PC-3 (cell line): ENCODE measurements at regions not wholly inside any gene's neighbourhood (a gene's known extent, or its start where the extent isn't known, plus 50 kb on each side); places are given as distances from the start of the nearest gene placed in this dataset.
"Not testable (repeated sequence)": the region's sequence is repeated elsewhere in the genome, so short reads cannot be mapped to it uniquely, and the experiment has no call there.

Source experiments
- ATAC-seq: fragments of 200-7000 bp; cut with Tn5 transposase; 2 replicates; pipeline ENCODE4 v1.9.1; 2020; ENCODE audit warnings: mild to moderate bottlenecking, moderate library complexity
- BruUV-seq: library from RNA; stranded (reverse); fragments of 400-500 nt; replicated peaks from 2 replicates; lab custom pipeline; 2021; lab: Mats Ljungman, UMichigan
- CTCF ChIA-PET: fragments of 300-600 bp; sonication (Branson Sonifier 250); formaldehyde crosslinking; loops from one replicate; lab custom pipeline; 2022; ENCODE audit warnings: antibody characterized with exemption; lab: Charles Lee
- POLR2A ChIA-PET: fragments of 300-600 bp; sonication (Branson Sonifier 250); formaldehyde crosslinking; loops from one replicate; lab custom pipeline; 2022; ENCODE audit warnings: antibody characterized with exemption; ENCODE audit not compliant: unreplicated experiment; lab: Charles Lee
- DNase-seq: peaks from one replicate; pipeline ENCODE4 v3.0.0-alpha.2; 2015
- H2AFZ ChIP-seq: fragments of 300-600 bp; sonication (generic); 2 replicates; pipeline ENCODE4 v1.6.0; 2016; ENCODE audit warnings: antibody characterized with exemption, low read length
- H3F3A ChIP-seq: fragments of 300-600 bp; sonication (generic); one replicate; pipeline ENCODE4 v1.6.0; 2017; ENCODE audit warnings: antibody characterized with exemption, low read length, control low read depth, mild to moderate bottlenecking; ENCODE audit not compliant: unreplicated experiment
- H3K27ac ChIP-seq: fragments of 300-600 bp; sonication (generic); 2 replicates; pipeline ENCODE4 v1.5.1; 2016; ENCODE audit warnings: mild to moderate bottlenecking, low read length
- H3K27me3 ChIP-seq: fragments of 300-600 bp; sonication (generic); 2 replicates; pipeline ENCODE4 v1.6.1; 2016; ENCODE audit warnings: low read length, mixed read lengths
- H3K36me3 ChIP-seq: fragments of 300-600 bp; sonication (generic); 2 replicates; pipeline ENCODE4 v1.6.1; 2016; ENCODE audit warnings: low read depth, mixed run types, low read length, mixed read lengths
- H3K4me1 ChIP-seq: fragments of 300-600 bp; sonication (generic); 2 replicates; pipeline ENCODE4 v1.5.1; 2016; ENCODE audit warnings: low read length; ENCODE audit not compliant: insufficient read depth
- H3K4me2 ChIP-seq: fragments of 300-600 bp; sonication (generic); 2 replicates; pipeline ENCODE4 v1.6.0; 2016; ENCODE audit warnings: low read length
- H3K4me3 ChIP-seq: fragments of 300-600 bp; sonication (generic); 2 replicates; pipeline ENCODE4 v1.5.1; 2016; ENCODE audit warnings: mild to moderate bottlenecking, low read length, mixed read lengths
- H3K79me2 ChIP-seq: fragments of 300-600 bp; sonication (generic); 2 replicates; pipeline ENCODE4 v1.6.1; 2017; ENCODE audit warnings: low read length, mixed read lengths
- H3K9ac ChIP-seq: fragments of 300-600 bp; sonication (generic); 2 replicates; pipeline ENCODE4 v1.6.0; 2016; ENCODE audit warnings: mild to moderate bottlenecking, low read length
- H3K9me2 ChIP-seq: fragments of 300-600 bp; sonication (generic); replicated peaks from 2 replicates; pipeline ENCODE4 v1.6.1; 2016; ENCODE audit warnings: mixed run types, low read length, mixed read lengths
- H3K9me3 ChIP-seq: fragments of 300-600 bp; sonication (generic); 2 replicates; pipeline ENCODE4 v1.6.1; 2016; ENCODE audit warnings: low read length, mixed read lengths
- H4K20me1 ChIP-seq: fragments of 300-600 bp; sonication (generic); 2 replicates; pipeline ENCODE4 v1.6.1; 2016; ENCODE audit warnings: low read length, mixed read lengths
- EZH2 ChIP-seq: fragments of 300-600 bp; sonication (generic); IDR thresholded peaks from one replicate; pipeline ENCODE4 v1.6.1; 2017; ENCODE audit warnings: antibody characterized with exemption, mild to moderate bottlenecking, low read length; ENCODE audit not compliant: unreplicated experiment
- EZH2phosphoT487 ChIP-seq: fragments of 300-600 bp; sonication (generic); IDR thresholded peaks from 2 replicates; pipeline ENCODE4 v1.6.1; 2018; ENCODE audit warnings: mild to moderate bottlenecking, antibody characterized with exemption, low read length, borderline replicate concordance
- intact Hi-C: fragments of 100-400 bp; cut with micrococcal nuclease; formaldehyde crosslinking; loops from 2 replicates; pipeline ENCODE4 v1.9.0; 2023
- TF ChIP-seq, protein P1 (sequence below): fragments of 300-600 bp; sonication (generic); conservative IDR thresholded peaks from 2 replicates; pipeline ENCODE4 v1.5.1; 2017; ENCODE audit warnings: antibody characterized with exemption, low read depth, mild to moderate bottlenecking, low read length

DNA sequence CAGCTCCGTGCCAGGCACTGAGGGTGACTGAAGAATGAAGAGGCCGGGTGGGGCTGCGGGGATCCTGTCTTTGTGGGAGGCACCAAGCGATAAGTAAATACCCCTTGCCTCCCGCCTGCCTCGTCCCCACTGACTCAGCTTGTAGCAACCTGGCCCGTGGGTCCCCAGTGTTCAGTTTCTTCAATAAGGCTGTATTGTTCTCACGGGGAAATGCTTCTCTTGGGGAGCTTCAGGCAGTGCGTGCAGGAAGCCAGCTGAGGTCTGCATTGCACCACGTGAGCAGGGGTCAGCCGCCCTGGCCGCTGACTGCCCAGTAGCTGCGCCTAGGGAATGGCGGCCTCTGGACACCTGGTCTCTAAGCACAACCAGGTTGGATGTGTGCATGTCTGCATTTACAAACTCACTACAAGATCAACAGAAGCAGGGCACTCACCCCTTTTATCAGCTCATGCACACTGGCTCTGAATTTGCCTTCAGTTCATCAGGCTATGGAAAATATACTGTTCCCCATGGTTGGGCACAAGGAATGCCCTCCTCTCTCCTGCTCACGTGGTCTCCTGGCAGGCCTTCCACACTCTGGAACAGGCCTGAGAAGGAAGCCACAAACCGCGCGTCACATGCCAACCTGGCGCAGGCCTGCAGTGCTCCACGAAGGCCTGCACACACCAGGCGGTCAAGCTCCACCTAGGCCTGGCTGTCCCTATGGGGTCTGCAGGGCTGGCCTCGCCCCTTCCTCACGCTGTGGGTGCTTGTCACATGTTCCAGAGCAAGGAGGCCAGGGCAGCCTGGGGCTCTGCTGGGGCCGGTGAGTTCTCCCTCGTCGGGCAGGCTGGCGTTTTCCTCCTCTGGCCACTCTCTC lies 135.7 kb upstream of the RNF32 start:
- ChIA-PET CTCF (no interaction called here), POLR2A (no interaction called here)
- 0 out of 2 replicates have a peak, but pooled peaks cover 18% of the 10 kb centered on the region for H3K27me3 ChIP-seq
- no peaks in the 10 kb centered on the region for H3K4me1 ChIP-seq
- ATAC-seq (no peak), DNase-seq (no peak)
- H3K27ac ChIP-seq, result no peak overlapping the region
- no peak overlapping the region for H3K4me3 ChIP-seq
- no peaks in the 10 kb centered on the region for H3K9me3 ChIP-seq
- intact Hi-C loops, result no loop called here
- TF ChIP-seq EZH2 (no peak), EZH2phosphoT487 (no peak)
- TF ChIP-seq, protein P1, sequence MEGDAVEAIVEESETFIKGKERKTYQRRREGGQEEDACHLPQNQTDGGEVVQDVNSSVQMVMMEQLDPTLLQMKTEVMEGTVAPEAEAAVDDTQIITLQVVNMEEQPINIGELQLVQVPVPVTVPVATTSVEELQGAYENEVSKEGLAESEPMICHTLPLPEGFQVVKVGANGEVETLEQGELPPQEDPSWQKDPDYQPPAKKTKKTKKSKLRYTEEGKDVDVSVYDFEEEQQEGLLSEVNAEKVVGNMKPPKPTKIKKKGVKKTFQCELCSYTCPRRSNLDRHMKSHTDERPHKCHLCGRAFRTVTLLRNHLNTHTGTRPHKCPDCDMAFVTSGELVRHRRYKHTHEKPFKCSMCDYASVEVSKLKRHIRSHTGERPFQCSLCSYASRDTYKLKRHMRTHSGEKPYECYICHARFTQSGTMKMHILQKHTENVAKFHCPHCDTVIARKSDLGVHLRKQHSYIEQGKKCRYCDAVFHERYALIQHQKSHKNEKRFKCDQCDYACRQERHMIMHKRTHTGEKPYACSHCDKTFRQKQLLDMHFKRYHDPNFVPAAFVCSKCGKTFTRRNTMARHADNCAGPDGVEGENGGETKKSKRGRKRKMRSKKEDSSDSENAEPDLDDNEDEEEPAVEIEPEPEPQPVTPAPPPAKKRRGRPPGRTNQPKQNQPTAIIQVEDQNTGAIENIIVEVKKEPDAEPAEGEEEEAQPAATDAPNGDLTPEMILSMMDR, result no peak
- H2AFZ ChIP-seq, result no peak overlapping the region
- no peaks in the 10 kb centered on the region for H4K20me1 ChIP-seq
- no peaks in the 10 kb centered on the region for H3F3A ChIP-seq
- H3K4me2 ChIP-seq, result no peak overlapping the region
- H3K36me3 ChIP-seq, result no peaks in the 10 kb centered on the region
- no peak overlapping the region for H3K9ac ChIP-seq
- H3K79me2 ChIP-seq, result no peaks in the 10 kb centered on the region
- no peaks in the 10 kb centered on the region for H3K9me2 ChIP-seq
- no TSS peak for BruUV-seq

DNA sequence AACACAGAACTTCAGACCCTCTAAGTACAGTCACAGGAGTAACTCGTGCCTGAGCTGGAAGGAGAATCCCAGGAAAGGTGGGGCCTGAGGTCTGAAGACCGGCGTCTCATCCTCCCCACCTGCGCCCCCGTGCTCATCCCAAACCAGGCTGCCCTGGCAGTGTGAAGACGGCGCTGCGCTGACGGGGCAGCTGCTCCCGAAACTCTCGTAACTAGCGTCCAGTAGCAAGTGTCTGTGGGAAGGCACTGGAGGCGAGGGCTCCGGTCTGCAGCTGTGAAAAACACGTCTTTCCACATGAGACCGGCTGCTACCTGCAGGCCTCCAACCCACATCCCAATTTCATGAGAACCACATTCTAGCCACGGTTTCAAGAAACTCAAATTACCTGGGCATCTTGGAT lies 136.6 kb upstream of the RNF32 start:
- CTCF ChIA-PET, result no interaction called here
- Histone ChIP-seq H3K79me2 (no peaks in the 10 kb centered on the region), H3K27ac (no peak overlapping the region), H3K36me3 (no peaks in the 10 kb centered on the region), H3K9me3 (no peaks in the 10 kb centered on the region), H3K9ac (no peak overlapping the region), H3F3A (no peaks in the 10 kb centered on the region), H3K9me2 (no peaks in the 10 kb centered on the region), H3K4me1 (no peaks in the 10 kb centered on the region), H3K4me2 (no peak overlapping the region), H3K4me3 (no peak overlapping the region), H2AFZ (no peak overlapping the region), H3K27me3 (0 out of 2 replicates have a peak, but pooled peaks cover 12% of the 10 kb centered on the region), H4K20me1 (no peaks in the 10 kb centered on the region)
- DNase-seq, result no peak
- no TSS peak for BruUV-seq
- TF ChIP-seq EZH2 (no peak), EZH2phosphoT487 (no peak)
- TF ChIP-seq, protein P1, result no peak
- no peak for ATAC-seq
- POLR2A ChIA-PET, result no interaction called here
- intact Hi-C loops, result no loop called here

DNA sequence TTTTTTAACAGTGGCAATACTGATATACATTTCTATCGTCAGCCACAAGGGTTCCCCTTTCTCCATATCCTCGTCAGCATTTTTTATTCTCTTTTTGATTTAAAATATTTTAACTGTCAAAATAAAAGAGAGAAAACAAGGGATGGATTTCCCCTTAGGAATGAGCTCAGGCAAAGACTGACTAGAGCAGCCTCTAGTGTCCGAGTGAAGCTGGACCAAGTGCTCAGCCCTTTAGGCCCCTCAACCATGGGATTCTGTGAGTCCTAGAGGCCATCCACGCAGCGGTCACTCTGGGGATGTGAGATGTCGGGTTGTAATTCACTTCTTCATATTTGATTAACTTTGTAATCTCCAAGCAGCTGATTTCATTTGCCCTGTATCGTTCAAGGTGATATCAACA lies 137.4 kb upstream of the RNF32 start:
- no peak overlapping the region for H2AFZ ChIP-seq
- H3K27ac ChIP-seq, result no peak overlapping the region
- TF ChIP-seq EZH2phosphoT487, result no peak
- TF ChIP-seq, protein P1, result peak; percentile 16; the same call in 1 of the 2 replicates
- no peak for TF ChIP-seq EZH2
- H3K79me2 ChIP-seq, result no peaks in the 10 kb centered on the region
- BruUV-seq, result no TSS peak
- H3K4me3 ChIP-seq, result no peak overlapping the region
- no peaks in the 10 kb centered on the region for H3K9me3 ChIP-seq
- CTCF ChIA-PET, result no interaction called here
- no peaks in the 10 kb centered on the region for H3K9me2 ChIP-seq
- intact Hi-C loops, result no loop called here
- no peak overlapping the region for H3K9ac ChIP-seq
- no peaks in the 10 kb centered on the region for H3K36me3 ChIP-seq
- H3K4me1 ChIP-seq, result no peaks in the 10 kb centered on the region
- H4K20me1 ChIP-seq, result no peaks in the 10 kb centered on the region
- ATAC-seq (peak; percentile 33; the same call in 1 of the 2 replicates), DNase-seq (no peak)
- 0 out of 2 replicates have a peak, but pooled peaks cover 6% of the 10 kb centered on the region for H3K27me3 ChIP-seq
- no peak overlapping the region for H3K4me2 ChIP-seq
- no peaks in the 10 kb centered on the region for H3F3A ChIP-seq
- POLR2A ChIA-PET, result no interaction called here

DNA sequence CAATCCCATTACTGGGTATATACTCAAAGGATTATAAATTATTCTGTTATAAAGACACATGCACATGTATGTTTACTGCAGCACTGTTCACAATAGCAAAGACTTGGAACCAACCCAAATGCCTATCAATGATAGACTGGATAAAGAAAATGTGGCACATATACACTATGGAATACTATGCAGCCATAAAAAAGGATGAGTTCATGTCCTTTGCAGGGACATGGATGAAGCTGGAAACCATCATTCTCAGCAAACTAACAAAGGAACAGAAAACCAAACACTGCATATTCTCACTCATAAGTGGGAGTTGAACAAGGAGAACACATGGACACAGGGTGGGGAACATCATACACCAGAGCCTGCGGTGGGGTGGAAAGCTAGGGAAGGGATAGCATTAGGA lies 138.8 kb upstream of the RNF32 start:
- CTCF ChIA-PET, H2AFZ ChIP-seq, H3K27ac ChIP-seq, H3F3A ChIP-seq, intact Hi-C loops, DNase-seq, H3K79me2 ChIP-seq, H3K4me1 ChIP-seq, H4K20me1 ChIP-seq, H3K4me3 ChIP-seq, H3K9me2 ChIP-seq, H3K4me2 ChIP-seq, POLR2A ChIA-PET, H3K9me3 ChIP-seq, ATAC-seq, H3K9ac ChIP-seq, BruUV-seq, H3K36me3 ChIP-seq, H3K27me3 ChIP-seq: not testable (repeated sequence)
